ENCODE measurements at regions not wholly inside any gene's neighbourhood (a gene's known extent, or its start where the extent isn't known, plus 50 kb on each side); places are given as distances from the start of the nearest gene placed in this dataset.

- Histone ChIP-seq H3K4me1 (no peaks in the 10 kb centered on the region), H3K9me3 (no peaks in the 10 kb centered on the region), H3K36me3 (no peaks in the 10 kb centered on the region), H3K27ac (no peak overlapping the region), H3K4me3 (no peak overlapping the region), H3K27me3 (no peaks in the 10 kb centered on the region)
- WGBS, 2 donors (ENCODE audit: low coverage in 1 of 2) = 83 to 96% methylated on average over 3 of the region's 3 CpGs
- no peak for ATAC-seq
- TF ChIP-seq EP300 (IDR thresholded peaks at IDR 0.05) (no peak), POLR2A (IDR thresholded peaks at IDR 0.05) (no peak), POLR2AphosphoS5 (IDR thresholded peaks at IDR 0.05) (no peak), CTCF (IDR thresholded peaks at IDR 0.05) (no peak)
Observed at GRCh38 chr2:146128216-146128615, 1608.3 kb upstream of the ZEB2 start.

GRCh38 chr2:146125551-146125950 is 1605.6 kb upstream of the ZEB2 start:
- no peaks in the 10 kb centered on the region for H3K4me1 ChIP-seq
- H3K27ac ChIP-seq = no peak overlapping the region
- no peak overlapping the region for H3K4me3 ChIP-seq
- H3K9me3 ChIP-seq = no peaks in the 10 kb centered on the region
- H3K36me3 ChIP-seq = no peaks in the 10 kb centered on the region
- H3K27me3 ChIP-seq = no peaks in the 10 kb centered on the region
- TF ChIP-seq CTCF (IDR thresholded peaks at IDR 0.05) (no peak), POLR2AphosphoS5 (IDR thresholded peaks at IDR 0.05) (no peak), EP300 (IDR thresholded peaks at IDR 0.05) (no peak), POLR2A (IDR thresholded peaks at IDR 0.05) (no peak)
- no peak for ATAC-seq

GRCh38 chr2:146124741-146125140 is 1604.8 kb upstream of the ZEB2 start:
- no peak for TF ChIP-seq EP300 (IDR thresholded peaks at IDR 0.05)
- TF ChIP-seq POLR2AphosphoS5 (IDR thresholded peaks at IDR 0.05) = no peak
- TF ChIP-seq POLR2A (IDR thresholded peaks at IDR 0.05) = no peak
- TF ChIP-seq CTCF (IDR thresholded peaks at IDR 0.05) = no peak
- Histone ChIP-seq H3K4me1 (no peaks in the 10 kb centered on the region), H3K9me3 (no peaks in the 10 kb centered on the region), H3K27ac (no peak overlapping the region), H3K4me3 (no peak overlapping the region), H3K36me3 (no peaks in the 10 kb centered on the region), H3K27me3 (no peaks in the 10 kb centered on the region)
- WGBS, 2 donors (ENCODE audit: low coverage in 1 of 2) = 71 to 81% methylated on average over 2 of the region's 2 CpGs
- no peak for ATAC-seq

- WGBS, 2 donors (ENCODE audit: low coverage in 1 of 2) = 56% methylated on average over 1 of the region's 1 CpG
- ATAC-seq = no peak
- H3K27me3 ChIP-seq = no peaks in the 10 kb centered on the region
- TF ChIP-seq POLR2A (IDR thresholded peaks at IDR 0.05) (no peak), EP300 (IDR thresholded peaks at IDR 0.05) (no peak), CTCF (IDR thresholded peaks at IDR 0.05) (no peak), POLR2AphosphoS5 (IDR thresholded peaks at IDR 0.05) (no peak)
- H3K4me3 ChIP-seq = no peak overlapping the region
- no peaks in the 10 kb centered on the region for H3K9me3 ChIP-seq
- no peaks in the 10 kb centered on the region for H3K4me1 ChIP-seq
- H3K27ac ChIP-seq = no peak overlapping the region
- no peaks in the 10 kb centered on the region for H3K36me3 ChIP-seq
Observed at GRCh38 chr2:146123714-146124113, 1603.8 kb upstream of the ZEB2 start.

- Histone ChIP-seq H3K4me3 (no peak overlapping the region), H3K36me3 (no peaks in the 10 kb centered on the region), H3K27me3 (no peaks in the 10 kb centered on the region), H3K4me1 (no peaks in the 10 kb centered on the region), H3K27ac (no peak overlapping the region), H3K9me3 (no peaks in the 10 kb centered on the region)
- TF ChIP-seq POLR2A (IDR thresholded peaks at IDR 0.05) (no peak), POLR2AphosphoS5 (IDR thresholded peaks at IDR 0.05) (no peak), CTCF (IDR thresholded peaks at IDR 0.05) (no peak)
- ATAC-seq = no peak
- WGBS, 2 donors (ENCODE audit: low coverage in 1 of 2) = 88 to 93% methylated on average over 3 of the region's 3 CpGs
Observed at GRCh38 chr2:146123256-146123655, 1603.3 kb upstream of the ZEB2 start.
